OCI-LY3 (cell line): ENCODE measurements at regions not wholly inside any gene's neighbourhood (a gene's known extent, or its start where the extent isn't known, plus 50 kb on each side); places are given as distances from the start of the nearest gene placed in this dataset.

Experiments used
- EZH2phosphoT487 ChIP-seq: fragments of 200-600 bp; shearing (Covaris generic); IDR thresholded peaks from 2 replicates; pipeline ENCODE4 v1.6.1; 2018; ENCODE audit warnings: antibody characterized with exemption, mixed run types, low read depth
- TF ChIP-seq, protein P1 (sequence below): fragments of 200-600, 300-600 bp; sonication (generic); IDR thresholded peaks from 2 replicates; pipeline ENCODE4 v1.5.1; 2014; ENCODE audit warnings: antibody characterized with exemption, low read length, low read depth

DNA sequence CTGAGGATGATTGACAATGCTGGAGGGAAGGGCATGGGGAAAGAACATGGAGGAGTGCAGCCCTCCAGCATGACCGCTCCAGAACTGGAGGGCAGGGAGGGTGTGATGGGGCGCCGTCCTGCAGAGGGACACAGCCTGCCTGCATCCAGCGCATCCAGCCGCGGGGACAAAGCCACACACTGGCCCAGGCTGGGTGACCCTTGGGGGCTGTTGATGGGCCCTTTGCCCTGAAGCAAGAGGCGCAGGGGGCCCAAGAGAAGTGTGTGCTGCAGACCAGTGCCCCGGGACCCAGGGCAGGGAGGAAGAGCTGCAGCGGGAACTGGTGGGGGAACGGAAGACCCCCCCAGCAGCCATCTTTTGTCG is 169.8 kb upstream of the PPP1R26 start:
- TF ChIP-seq, protein P1, sequence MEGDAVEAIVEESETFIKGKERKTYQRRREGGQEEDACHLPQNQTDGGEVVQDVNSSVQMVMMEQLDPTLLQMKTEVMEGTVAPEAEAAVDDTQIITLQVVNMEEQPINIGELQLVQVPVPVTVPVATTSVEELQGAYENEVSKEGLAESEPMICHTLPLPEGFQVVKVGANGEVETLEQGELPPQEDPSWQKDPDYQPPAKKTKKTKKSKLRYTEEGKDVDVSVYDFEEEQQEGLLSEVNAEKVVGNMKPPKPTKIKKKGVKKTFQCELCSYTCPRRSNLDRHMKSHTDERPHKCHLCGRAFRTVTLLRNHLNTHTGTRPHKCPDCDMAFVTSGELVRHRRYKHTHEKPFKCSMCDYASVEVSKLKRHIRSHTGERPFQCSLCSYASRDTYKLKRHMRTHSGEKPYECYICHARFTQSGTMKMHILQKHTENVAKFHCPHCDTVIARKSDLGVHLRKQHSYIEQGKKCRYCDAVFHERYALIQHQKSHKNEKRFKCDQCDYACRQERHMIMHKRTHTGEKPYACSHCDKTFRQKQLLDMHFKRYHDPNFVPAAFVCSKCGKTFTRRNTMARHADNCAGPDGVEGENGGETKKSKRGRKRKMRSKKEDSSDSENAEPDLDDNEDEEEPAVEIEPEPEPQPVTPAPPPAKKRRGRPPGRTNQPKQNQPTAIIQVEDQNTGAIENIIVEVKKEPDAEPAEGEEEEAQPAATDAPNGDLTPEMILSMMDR: no peak
- TF ChIP-seq EZH2phosphoT487: no peak
